ENCODE measurements at regions not wholly inside any gene's neighbourhood (a gene's known extent, or its start where the extent isn't known, plus 50 kb on each side); places are given as distances from the start of the nearest gene placed in this dataset.

GRCh38 chr2:67841711-67842110 is 221.1 kb downstream of the C1D start:
- DNase-seq: no peak

- DNase-seq: no peak
Observed at GRCh38 chr2:67842375-67842959, 220.3 kb downstream of the C1D start.

GRCh38 chr2:67844024-67844540 is 218.7 kb downstream of the C1D start:
- no peak for DNase-seq

GRCh38 chr2:67845621-67846369 is 217.0 kb downstream of the C1D start:
- DNase-seq: no peak

- peak; percentile 78 for DNase-seq
Observed at GRCh38 chr2:67846370-67847070, 216.3 kb downstream of the C1D start.

- no peak for DNase-seq
Observed at GRCh38 chr2:67848551-67849285, 214.1 kb downstream of the C1D start.

- DNase-seq: no peak
Observed at GRCh38 chr2:67851016-67851415, 211.8 kb downstream of the C1D start.

- no peak for DNase-seq
Observed at GRCh38 chr2:67851956-67852824, 210.6 kb downstream of the C1D start.

- no peak for DNase-seq
Observed at GRCh38 chr2:67854103-67854743, 208.6 kb downstream of the C1D start.

GRCh38 chr2:67854798-67855197 is 208.0 kb downstream of the C1D start:
- no peak for DNase-seq

- DNase-seq: no peak
Observed at GRCh38 chr2:67856866-67857265, 205.9 kb downstream of the C1D start.

GRCh38 chr2:67857836-67858235 is 205.0 kb downstream of the C1D start:
- no peak for DNase-seq

- DNase-seq: no peak
Observed at GRCh38 chr2:67858886-67859285, 203.9 kb downstream of the C1D start.

- no peak for DNase-seq
Observed at GRCh38 chr2:67865917-67866316, 196.9 kb downstream of the C1D start.

GRCh38 chr2:67867735-67868134 is 195.1 kb downstream of the C1D start:
- DNase-seq: no peak

GRCh38 chr2:67871686-67872412 is 191.0 kb downstream of the C1D start:
- peak; percentile 35 for DNase-seq

- no peak for DNase-seq
Observed at GRCh38 chr2:67872481-67872880, 190.3 kb downstream of the C1D start.

GRCh38 chr2:67873916-67874315 is 188.9 kb downstream of the C1D start:
- DNase-seq: no peak

- peak; percentile 39 for DNase-seq
Observed at GRCh38 chr2:67876176-67876575, 186.6 kb downstream of the C1D start.

- no peak for DNase-seq
Observed at GRCh38 chr2:67877301-67877700, 185.5 kb downstream of the C1D start.

- no peak for DNase-seq
Observed at GRCh38 chr2:67878743-67879142, 184.1 kb downstream of the C1D start.

Measured in T1000 (cell line).